Erythroblast (primary cell): ENCODE measurements at regions not wholly inside any gene's neighbourhood (a gene's known extent, or its start where the extent isn't known, plus 50 kb on each side); places are given as distances from the start of the nearest gene placed in this dataset.

ENCODE experiments used
- GATA1 ChIP-seq: IDR thresholded peaks from 2 replicates; pipeline ENCODE4 v1.6.1; 2011; ENCODE audit warnings: low read depth, mild to moderate bottlenecking, control low read depth, low read length, moderate library complexity
- POLR2A ChIP-seq: IDR thresholded peaks from 2 replicates; pipeline ENCODE4 v1.6.1; 2011; ENCODE audit warnings: mild to moderate bottlenecking, low read length

DNA sequence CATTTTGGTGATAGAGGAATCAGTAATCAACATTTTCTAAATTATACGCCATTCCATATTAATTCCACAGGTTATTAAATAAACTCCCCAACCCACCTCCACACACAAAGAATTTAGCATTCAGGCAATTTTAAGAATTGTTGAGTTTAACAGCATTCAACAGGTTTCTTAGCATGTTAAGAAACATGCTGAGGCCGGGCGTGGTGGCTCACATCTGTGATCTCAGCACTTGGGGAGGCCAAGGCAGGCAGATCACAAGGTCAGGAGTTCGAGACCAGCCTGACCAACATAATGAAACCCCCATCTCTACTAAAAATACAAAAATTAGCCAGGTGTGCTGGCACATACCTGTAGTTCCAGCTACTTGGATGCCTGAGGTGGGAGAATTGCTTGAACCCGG lies 64.0 kb upstream of the PHACTR2 start:
- TF ChIP-seq POLR2A (no peak), GATA1 (no peak)
